SK-N-SH treated with all-trans-retinoic acid at 6 μM for 48 hours (cell line): ENCODE measurements at regions not wholly inside any gene's neighbourhood (a gene's known extent, or its start where the extent isn't known, plus 50 kb on each side); places are given as distances from the start of the nearest gene placed in this dataset.

Experiments used
- PPARA ChIP-seq: fragments of 250-450 bp; sonication (Bioruptor Pico); IDR thresholded peaks from 2 replicates; pipeline ENCODE4 v1.5.0; 2020; ENCODE audit warnings: mild to moderate bottlenecking, borderline replicate concordance
- TOX ChIP-seq: fragments of 250-450 bp; sonication (Bioruptor Pico); IDR thresholded peaks from 2 replicates; pipeline ENCODE4 v1.8.0; 2021; ENCODE audit warnings: mild to moderate bottlenecking, moderate library complexity, borderline replicate concordance
- TF ChIP-seq, protein P1 (sequence below): fragments of 250-450 bp; sonication (Bioruptor Pico); IDR thresholded peaks from 2 replicates; pipeline ENCODE4 v1.5.1; 2020; ENCODE audit warnings: low read depth, mild to moderate bottlenecking, moderate library complexity

DNA sequence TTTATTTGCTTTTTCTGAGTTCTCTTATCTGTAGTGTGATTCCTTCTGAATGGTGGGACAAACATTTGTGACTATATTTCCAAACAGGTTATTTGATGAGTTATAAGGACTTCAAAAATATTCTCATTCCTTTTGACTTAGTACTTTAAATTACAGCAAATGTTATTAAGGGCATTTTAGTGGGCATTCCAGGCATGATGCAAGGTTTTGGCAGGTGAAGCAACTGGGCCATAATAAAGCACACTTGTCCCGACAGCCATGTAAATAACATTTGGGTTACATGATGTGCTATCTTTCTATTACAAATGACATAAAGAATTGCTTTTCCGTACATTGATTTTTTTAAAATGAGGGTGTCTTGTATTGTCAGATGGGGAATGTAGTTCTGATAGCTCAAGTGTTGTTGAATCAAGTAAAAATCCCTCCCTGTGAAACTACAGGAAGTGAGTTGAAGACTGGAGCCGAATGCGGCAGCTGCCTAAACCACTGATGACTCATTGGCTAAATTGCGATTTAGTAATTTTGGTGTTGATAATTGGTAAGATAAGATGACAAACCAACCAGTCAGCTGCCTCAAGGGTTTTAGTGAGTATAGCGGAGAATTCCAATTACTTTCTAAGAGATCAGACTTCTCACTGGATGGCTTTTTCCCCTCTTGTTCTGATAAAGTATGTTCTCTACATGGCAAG is 231.3 kb upstream of the NPY start:
- TF ChIP-seq TOX (CRISPR knock-in tag) (no peak), PPARA (CRISPR knock-in tag) (no peak)
- TF ChIP-seq, protein P1, sequence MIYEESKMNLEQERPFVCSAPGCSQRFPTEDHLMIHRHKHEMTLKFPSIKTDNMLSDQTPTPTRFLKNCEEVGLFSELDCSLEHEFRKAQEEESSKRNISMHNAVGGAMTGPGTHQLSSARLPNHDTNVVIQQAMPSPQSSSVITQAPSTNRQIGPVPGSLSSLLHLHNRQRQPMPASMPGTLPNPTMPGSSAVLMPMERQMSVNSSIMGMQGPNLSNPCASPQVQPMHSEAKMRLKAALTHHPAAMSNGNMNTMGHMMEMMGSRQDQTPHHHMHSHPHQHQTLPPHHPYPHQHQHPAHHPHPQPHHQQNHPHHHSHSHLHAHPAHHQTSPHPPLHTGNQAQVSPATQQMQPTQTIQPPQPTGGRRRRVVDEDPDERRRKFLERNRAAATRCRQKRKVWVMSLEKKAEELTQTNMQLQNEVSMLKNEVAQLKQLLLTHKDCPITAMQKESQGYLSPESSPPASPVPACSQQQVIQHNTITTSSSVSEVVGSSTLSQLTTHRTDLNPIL (CRISPR knock-in tag), result peak; percentile 87
